ENCODE measurements at regions not wholly inside any gene's neighbourhood (a gene's known extent, or its start where the extent isn't known, plus 50 kb on each side); places are given as distances from the start of the nearest gene placed in this dataset.

- TF ChIP-seq POLR2A (IDR thresholded peaks at IDR 0.05; ENCODE audit: low read depth, low read length) (no peak), POLR2AphosphoS5 (IDR thresholded peaks at IDR 0.05; ENCODE audit: low read depth, low read length) (no peak), SPI1 (IDR thresholded peaks at IDR 0.05; ENCODE audit: low read depth, low read length) (no peak), TAF1 (IDR thresholded peaks at IDR 0.05; ENCODE audit: low read depth, low read length) (no peak), POU2F2 (IDR thresholded peaks at IDR 0.05; ENCODE audit: low read depth, low read length) (no peak)
Observed at GRCh38 chrX:107560980-107561379, 67.3 kb upstream of the PRPS1 start.
